CD4-positive, alpha-beta T cell (primary cell): ENCODE measurements at regions not wholly inside any gene's neighbourhood (a gene's known extent, or its start where the extent isn't known, plus 50 kb on each side); places are given as distances from the start of the nearest gene placed in this dataset.
"Not testable (repeated sequence)": the region's sequence is repeated elsewhere in the genome, so short reads cannot be mapped to it uniquely, and the experiment has no call there.

Experiments used
- ATAC-seq: fragments of 200-7000 bp; cut with Tn5 transposase; one replicate; pipeline ENCODE4 v1.10.0; 2022; ENCODE audit warnings: mild to moderate bottlenecking; ENCODE audit not compliant: poor library complexity
- CTCF ChIA-PET: fragments of 350-600 bp; sonication (Branson Sonifier 250); formaldehyde crosslinking; loops from one replicate; lab custom pipeline; 2021; ENCODE audit warnings: antibody characterized with exemption, inconsistent platforms; lab: Charles Lee
- POLR2A ChIA-PET: fragments of 350-600 bp; sonication (Branson Sonifier 250); formaldehyde crosslinking; loops from one replicate; lab custom pipeline; 2021; ENCODE audit warnings: antibody characterized with exemption, inconsistent platforms; lab: Charles Lee
- DNase-seq, 14 experiments: peaks; one replicate each; pipeline ENCODE4 v3.0.0-alpha.2; 2013 to 2020; ENCODE audit warnings: mixed read lengths in 2 of 14
- H3K27ac ChIP-seq, 2 donors: one replicate each; pipeline versions ENCODE4 v1.5.1 to v1.7.0; 2013; ENCODE audit warnings: low read length in 2 of 2, low read depth in 1 of 2, mild to moderate bottlenecking in 1 of 2
- H3K27me3 ChIP-seq, 2 experiments: 1 replicate in 1 of 2; 2 replicates in 1 of 2; pipeline versions ENCODE4 v1.6.1 to v1.7.0; 2013; ENCODE audit warnings: low read length in 2 of 2, control low read depth in 1 of 2, mild to moderate bottlenecking in 1 of 2, moderate library complexity in 1 of 2; ENCODE audit not compliant: insufficient read depth in 2 of 2, control insufficient read depth in 1 of 2
- H3K36me3 ChIP-seq: one replicate; pipeline ENCODE4 v1.6.1; 2013; ENCODE audit warnings: low read length, control low read depth; ENCODE audit not compliant: insufficient read depth
- H3K4me1 ChIP-seq: one replicate; pipeline ENCODE4 v1.6.1; 2013; ENCODE audit warnings: low read length, control low read depth; ENCODE audit not compliant: insufficient read depth
- H3K4me3 ChIP-seq: one replicate; pipeline ENCODE4 v1.5.1; 2013; ENCODE audit warnings: mild to moderate bottlenecking, low read length, moderate library complexity
- H3K9me3 ChIP-seq, 2 experiments: 1 replicate in 1 of 2; 2 replicates in 1 of 2; pipeline versions ENCODE4 v1.6.1 to v1.7.0; 2013; ENCODE audit warnings: low read length in 2 of 2, mild to moderate bottlenecking in 2 of 2, control low read depth in 1 of 2, moderate library complexity in 1 of 2; ENCODE audit not compliant: control insufficient read depth in 1 of 2, insufficient read depth in 1 of 2
- H3K27ac Mint-ChIP-seq: one replicate; pipeline ENCODE4 v1.8.0; 2020; ENCODE audit warnings: mixed read lengths
- H3K27me3 Mint-ChIP-seq: one replicate; pipeline ENCODE4 v1.8.0; 2021; ENCODE audit warnings: mixed read lengths
- H3K36me3 Mint-ChIP-seq: one replicate; pipeline ENCODE4 v1.8.0; 2021; ENCODE audit warnings: low read depth, mixed read lengths
- H3K4me1 Mint-ChIP-seq: one replicate; pipeline ENCODE4 v1.8.0; 2021; ENCODE audit warnings: low read depth, mixed read lengths
- H3K4me3 Mint-ChIP-seq: one replicate; pipeline ENCODE4 v1.8.0; 2020; ENCODE audit warnings: mild to moderate bottlenecking, mixed read lengths
- H3K9me3 Mint-ChIP-seq: one replicate; pipeline ENCODE4 v1.8.0; 2020; ENCODE audit warnings: mixed read lengths
- intact Hi-C, 2 experiments: fragments of 100-400 bp; cut with DNase I in 1 of 2; cut with micrococcal nuclease in 1 of 2; formaldehyde crosslinking; loops; one replicate each; pipeline versions ENCODE4 v1.15.1 to v1.9.0; 2023 to 2025; cut with DNase I, micrococcal nuclease
- TF ChIP-seq, protein P1 (sequence below): fragments of 200-600 bp; IDR thresholded peaks from one replicate; pipeline ENCODE4 v1.8.0; 2022; ENCODE audit warnings: antibody characterized with exemption, mild to moderate bottlenecking

DNA sequence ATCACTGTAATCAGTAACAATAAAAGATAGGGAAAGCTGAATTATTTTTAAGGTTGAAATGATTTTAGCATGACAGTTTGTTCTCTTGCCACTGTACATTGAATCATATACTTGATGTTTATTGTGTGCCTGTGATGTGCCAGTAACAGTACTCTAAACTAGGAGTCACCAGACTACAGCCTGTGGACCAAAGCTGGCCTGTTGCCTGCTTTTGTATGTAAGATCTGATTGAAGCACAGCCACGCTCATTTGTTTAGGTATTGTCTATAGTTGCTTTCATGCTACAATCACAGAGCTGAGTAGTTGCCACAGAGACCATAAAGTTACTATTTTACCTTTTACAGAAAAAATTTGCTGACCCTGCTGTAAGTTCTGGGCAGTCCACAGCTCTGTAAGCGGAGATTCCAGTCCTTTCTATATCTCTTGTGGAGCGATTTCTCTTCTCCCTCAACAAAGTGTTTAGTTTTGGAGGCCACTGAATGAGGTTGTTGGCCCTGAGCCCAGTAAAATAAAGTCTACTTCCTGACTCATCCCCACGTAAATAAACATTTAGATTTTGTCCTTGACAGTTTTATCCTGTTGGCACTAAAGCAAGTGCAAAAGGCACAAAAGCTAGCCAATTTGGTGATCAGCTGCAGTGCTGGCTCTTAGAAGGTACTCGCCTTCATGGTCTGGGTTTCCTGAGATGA is 173.7 kb upstream of the VKORC1L1 start:
- H3K27me3 Mint-ChIP-seq, H3K36me3 Mint-ChIP-seq, H3K9me3 Mint-ChIP-seq, ATAC-seq, H3K4me1 ChIP-seq, H3K4me3 ChIP-seq, intact Hi-C loops, POLR2A ChIA-PET, H3K27ac Mint-ChIP-seq, H3K9me3 ChIP-seq, DNase-seq, H3K4me3 Mint-ChIP-seq, H3K27me3 ChIP-seq, CTCF ChIA-PET, H3K4me1 Mint-ChIP-seq, H3K36me3 ChIP-seq, H3K27ac ChIP-seq: not testable (repeated sequence)

DNA sequence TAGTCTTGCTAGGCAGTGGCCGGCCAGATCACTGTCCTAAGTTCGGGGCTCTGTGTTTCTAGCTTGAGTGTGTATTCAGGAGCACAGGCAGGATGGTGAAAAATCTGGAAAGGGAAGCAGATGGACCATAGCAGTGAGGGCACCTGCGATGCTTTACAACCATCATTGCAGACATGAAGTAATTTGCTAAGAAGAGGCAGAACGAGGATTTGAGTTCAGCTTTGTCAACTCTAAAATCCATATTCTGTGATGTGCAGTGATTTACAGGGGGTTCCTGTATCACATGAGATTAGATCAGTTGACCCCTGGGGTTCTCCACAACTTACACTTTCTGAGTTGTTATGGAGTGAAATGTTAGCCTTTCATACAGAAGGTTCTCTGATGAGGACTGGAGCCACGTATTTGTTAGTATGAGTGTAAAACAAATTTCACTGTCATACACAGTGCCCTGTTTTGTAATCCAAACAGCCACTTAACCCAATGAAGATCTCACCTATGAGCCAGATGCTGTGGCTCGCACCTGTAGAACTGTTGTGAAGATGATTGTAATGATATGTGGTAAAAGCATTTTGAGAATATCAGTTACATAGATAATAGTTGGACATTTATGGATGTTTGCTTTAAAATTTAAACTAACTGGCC is 173.0 kb upstream of the VKORC1L1 start:
- H3K36me3 Mint-ChIP-seq, H3K4me1 ChIP-seq, H3K4me3 Mint-ChIP-seq, H3K27ac ChIP-seq, H3K9me3 ChIP-seq, H3K9me3 Mint-ChIP-seq, DNase-seq, H3K27me3 Mint-ChIP-seq, H3K27me3 ChIP-seq, H3K4me3 ChIP-seq, H3K27ac Mint-ChIP-seq, POLR2A ChIA-PET, H3K36me3 ChIP-seq, intact Hi-C loops, H3K4me1 Mint-ChIP-seq, ATAC-seq, CTCF ChIA-PET: not testable (repeated sequence)

DNA sequence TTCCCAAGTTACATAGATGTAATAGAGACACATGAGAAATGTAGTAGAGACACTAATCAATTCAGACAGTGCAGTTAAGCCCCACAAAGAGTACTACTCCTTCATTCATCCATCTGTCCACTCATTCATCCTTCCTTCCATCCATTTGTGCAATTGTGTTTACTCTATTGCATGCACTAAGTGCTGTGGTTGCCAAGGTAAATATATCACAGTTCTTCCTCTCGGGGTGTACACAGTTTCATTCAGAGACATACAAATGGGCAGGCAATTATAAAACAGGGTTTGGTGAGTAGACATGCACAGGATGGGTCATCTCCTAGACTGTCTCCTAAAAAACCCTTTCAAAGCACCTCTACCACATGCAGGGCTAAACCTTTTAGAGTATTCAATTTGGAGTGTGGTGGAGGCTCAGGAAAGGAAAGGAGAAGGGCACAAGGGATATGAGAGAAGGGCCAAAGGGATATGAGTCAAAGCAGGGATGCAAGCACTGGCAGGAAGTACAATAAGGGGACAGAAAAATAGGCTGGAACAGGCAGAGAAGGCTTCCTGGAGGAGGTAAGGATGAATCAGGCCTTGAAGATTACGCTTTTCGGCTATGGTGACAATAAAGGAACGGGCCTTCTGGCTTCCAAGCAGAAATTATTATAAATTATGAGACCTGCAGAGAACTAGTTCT is 153.6 kb upstream of the VKORC1L1 start:
- H3K4me3 ChIP-seq, CTCF ChIA-PET, H3K36me3 ChIP-seq, H3K27me3 ChIP-seq, intact Hi-C loops, H3K4me3 Mint-ChIP-seq, H3K36me3 Mint-ChIP-seq, DNase-seq, H3K4me1 ChIP-seq, H3K27me3 Mint-ChIP-seq, H3K9me3 Mint-ChIP-seq, H3K4me1 Mint-ChIP-seq, H3K27ac Mint-ChIP-seq, POLR2A ChIA-PET, H3K9me3 ChIP-seq, ATAC-seq, H3K27ac ChIP-seq: not testable (repeated sequence)

DNA sequence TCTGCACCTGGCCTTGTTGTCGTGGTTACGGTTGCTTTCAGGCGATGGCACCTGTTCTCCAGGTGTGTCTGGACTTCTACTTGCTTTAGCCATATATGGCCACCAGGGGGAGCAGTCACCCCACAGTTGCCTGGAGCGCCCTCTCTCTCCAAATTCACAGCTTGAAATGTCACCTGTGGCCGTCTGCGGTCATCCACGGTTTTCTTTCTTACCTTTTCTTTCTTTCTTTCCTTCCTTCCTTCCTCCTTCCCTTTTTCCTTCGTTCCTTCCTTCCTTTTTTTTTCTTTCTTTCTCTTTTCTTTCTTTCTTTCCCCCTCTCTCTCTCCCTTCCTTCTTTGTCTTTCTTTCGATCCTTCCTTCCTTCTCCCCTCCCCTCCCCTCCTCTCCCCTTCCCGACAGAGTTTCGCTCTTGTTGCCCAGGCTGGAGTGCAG is 150.5 kb upstream of the VKORC1L1 start:
- ATAC-seq, result peak; percentile 83
- intact Hi-C loops, result no loop called here
- TF ChIP-seq, protein P1, sequence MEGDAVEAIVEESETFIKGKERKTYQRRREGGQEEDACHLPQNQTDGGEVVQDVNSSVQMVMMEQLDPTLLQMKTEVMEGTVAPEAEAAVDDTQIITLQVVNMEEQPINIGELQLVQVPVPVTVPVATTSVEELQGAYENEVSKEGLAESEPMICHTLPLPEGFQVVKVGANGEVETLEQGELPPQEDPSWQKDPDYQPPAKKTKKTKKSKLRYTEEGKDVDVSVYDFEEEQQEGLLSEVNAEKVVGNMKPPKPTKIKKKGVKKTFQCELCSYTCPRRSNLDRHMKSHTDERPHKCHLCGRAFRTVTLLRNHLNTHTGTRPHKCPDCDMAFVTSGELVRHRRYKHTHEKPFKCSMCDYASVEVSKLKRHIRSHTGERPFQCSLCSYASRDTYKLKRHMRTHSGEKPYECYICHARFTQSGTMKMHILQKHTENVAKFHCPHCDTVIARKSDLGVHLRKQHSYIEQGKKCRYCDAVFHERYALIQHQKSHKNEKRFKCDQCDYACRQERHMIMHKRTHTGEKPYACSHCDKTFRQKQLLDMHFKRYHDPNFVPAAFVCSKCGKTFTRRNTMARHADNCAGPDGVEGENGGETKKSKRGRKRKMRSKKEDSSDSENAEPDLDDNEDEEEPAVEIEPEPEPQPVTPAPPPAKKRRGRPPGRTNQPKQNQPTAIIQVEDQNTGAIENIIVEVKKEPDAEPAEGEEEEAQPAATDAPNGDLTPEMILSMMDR, result peak; percentile 80
- H3K27ac ChIP-seq, result no peak overlapping the region
- H3K9me3 ChIP-seq, result no peaks in the 10 kb centered on the region
- H3K4me1 ChIP-seq, result no peaks in the 10 kb centered on the region
- Mint-ChIP-seq H3K27me3 (no peaks in the 10 kb centered on the region), H3K4me3 (no peak overlapping the region), H3K36me3 (peaks cover 23% of the 10 kb centered on the region), H3K9me3 (no peaks in the 10 kb centered on the region), H3K4me1 (no peaks in the 10 kb centered on the region), H3K27ac (no peak overlapping the region)
- no peaks in the 10 kb centered on the region for H3K27me3 ChIP-seq
- H3K4me3 ChIP-seq, result no peak overlapping the region
- ChIA-PET POLR2A (interaction anchor here (1.0 kb wide), 1 partner anchor 259 kb away, joined by 3 read pairs; no protein-coding TSS in a partner anchor), CTCF (no interaction called here)
- H3K36me3 ChIP-seq, result peaks cover 3% of the 10 kb centered on the region
- peak; percentile 56 to 84 (median 66) for DNase-seq

DNA sequence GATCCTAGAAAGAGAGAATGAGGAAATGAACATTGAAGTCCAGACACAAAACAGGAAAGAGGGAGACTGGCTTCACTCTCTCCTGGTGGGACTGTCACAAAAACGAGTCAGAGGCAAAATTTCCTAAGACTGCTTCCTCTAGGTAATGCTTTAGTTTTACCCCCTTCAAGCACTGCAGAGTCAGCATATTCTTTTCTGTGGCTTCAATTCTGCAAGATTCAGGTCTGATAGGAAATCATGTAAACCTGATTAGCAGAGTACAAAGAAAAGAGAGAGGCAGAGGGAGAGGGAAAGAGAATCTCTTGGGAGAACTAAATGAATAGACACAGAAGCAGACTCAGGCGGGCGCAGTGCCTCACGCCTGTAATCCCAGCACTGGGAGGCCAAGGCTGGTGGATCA is 145.7 kb upstream of the VKORC1L1 start:
- DNase-seq, H3K9me3 Mint-ChIP-seq, CTCF ChIA-PET, H3K27me3 ChIP-seq, H3K4me1 Mint-ChIP-seq, POLR2A ChIA-PET, intact Hi-C loops, H3K27ac Mint-ChIP-seq, ATAC-seq, H3K4me1 ChIP-seq, H3K4me3 ChIP-seq, H3K4me3 Mint-ChIP-seq, H3K27me3 Mint-ChIP-seq, H3K9me3 ChIP-seq, H3K27ac ChIP-seq, H3K36me3 ChIP-seq: not testable (repeated sequence)
- H3K36me3 Mint-ChIP-seq, result peaks cover 22% of the 10 kb centered on the region
